ENCODE measurements at regions not wholly inside any gene's neighbourhood (a gene's known extent, or its start where the extent isn't known, plus 50 kb on each side); places are given as distances from the start of the nearest gene placed in this dataset.

DNA sequence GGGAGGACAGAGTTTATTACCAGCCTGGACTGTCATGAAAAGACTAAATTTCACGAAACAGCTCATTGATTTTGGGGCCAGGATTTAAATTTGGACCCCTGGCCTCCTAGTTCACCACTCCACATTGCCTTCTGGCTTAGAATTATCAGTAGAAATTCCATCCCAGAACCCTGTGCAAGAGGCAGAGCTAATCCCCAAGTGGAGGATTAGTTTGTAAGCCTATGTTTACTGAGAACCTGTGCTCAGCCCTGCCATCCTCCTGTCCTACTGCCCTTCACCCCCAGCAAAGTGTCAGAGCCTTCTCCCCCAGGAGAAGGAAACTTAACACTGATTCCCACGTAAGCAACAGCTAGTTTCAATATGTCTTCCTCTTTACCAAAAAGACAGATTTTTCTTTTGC is 99.4 kb downstream of the SST start:
- Histone ChIP-seq H3K27ac (replicated peaks) (no peak overlapping the region), H3K27me3 (ENCODE audit: insufficient read depth, poor library complexity, severe bottlenecking) (no peaks in the 10 kb centered on the region), H3K4me3 (replicated peaks; ENCODE audit: insufficient read depth, low read length) (no peak overlapping the region)
- no peak for DNase-seq (ENCODE audit: low read depth in 1 of 2, low spot score in 1 of 2)
- TF ChIP-seq POLR2AphosphoS5 (IDR thresholded peaks at IDR 0.05; ENCODE audit: low read depth) (no peak), SPI1 (IDR thresholded peaks at IDR 0.05; ENCODE audit: borderline replicate concordance, low read depth) (no peak), GABPA (IDR thresholded peaks at IDR 0.05; ENCODE audit: low read depth) (no peak)
- TF ChIP-seq, protein P1, sequence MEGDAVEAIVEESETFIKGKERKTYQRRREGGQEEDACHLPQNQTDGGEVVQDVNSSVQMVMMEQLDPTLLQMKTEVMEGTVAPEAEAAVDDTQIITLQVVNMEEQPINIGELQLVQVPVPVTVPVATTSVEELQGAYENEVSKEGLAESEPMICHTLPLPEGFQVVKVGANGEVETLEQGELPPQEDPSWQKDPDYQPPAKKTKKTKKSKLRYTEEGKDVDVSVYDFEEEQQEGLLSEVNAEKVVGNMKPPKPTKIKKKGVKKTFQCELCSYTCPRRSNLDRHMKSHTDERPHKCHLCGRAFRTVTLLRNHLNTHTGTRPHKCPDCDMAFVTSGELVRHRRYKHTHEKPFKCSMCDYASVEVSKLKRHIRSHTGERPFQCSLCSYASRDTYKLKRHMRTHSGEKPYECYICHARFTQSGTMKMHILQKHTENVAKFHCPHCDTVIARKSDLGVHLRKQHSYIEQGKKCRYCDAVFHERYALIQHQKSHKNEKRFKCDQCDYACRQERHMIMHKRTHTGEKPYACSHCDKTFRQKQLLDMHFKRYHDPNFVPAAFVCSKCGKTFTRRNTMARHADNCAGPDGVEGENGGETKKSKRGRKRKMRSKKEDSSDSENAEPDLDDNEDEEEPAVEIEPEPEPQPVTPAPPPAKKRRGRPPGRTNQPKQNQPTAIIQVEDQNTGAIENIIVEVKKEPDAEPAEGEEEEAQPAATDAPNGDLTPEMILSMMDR (IDR thresholded peaks at IDR 0.05; ENCODE audit: insufficient read depth, low read length) = no peak
- TF ChIP-seq, protein P2, sequence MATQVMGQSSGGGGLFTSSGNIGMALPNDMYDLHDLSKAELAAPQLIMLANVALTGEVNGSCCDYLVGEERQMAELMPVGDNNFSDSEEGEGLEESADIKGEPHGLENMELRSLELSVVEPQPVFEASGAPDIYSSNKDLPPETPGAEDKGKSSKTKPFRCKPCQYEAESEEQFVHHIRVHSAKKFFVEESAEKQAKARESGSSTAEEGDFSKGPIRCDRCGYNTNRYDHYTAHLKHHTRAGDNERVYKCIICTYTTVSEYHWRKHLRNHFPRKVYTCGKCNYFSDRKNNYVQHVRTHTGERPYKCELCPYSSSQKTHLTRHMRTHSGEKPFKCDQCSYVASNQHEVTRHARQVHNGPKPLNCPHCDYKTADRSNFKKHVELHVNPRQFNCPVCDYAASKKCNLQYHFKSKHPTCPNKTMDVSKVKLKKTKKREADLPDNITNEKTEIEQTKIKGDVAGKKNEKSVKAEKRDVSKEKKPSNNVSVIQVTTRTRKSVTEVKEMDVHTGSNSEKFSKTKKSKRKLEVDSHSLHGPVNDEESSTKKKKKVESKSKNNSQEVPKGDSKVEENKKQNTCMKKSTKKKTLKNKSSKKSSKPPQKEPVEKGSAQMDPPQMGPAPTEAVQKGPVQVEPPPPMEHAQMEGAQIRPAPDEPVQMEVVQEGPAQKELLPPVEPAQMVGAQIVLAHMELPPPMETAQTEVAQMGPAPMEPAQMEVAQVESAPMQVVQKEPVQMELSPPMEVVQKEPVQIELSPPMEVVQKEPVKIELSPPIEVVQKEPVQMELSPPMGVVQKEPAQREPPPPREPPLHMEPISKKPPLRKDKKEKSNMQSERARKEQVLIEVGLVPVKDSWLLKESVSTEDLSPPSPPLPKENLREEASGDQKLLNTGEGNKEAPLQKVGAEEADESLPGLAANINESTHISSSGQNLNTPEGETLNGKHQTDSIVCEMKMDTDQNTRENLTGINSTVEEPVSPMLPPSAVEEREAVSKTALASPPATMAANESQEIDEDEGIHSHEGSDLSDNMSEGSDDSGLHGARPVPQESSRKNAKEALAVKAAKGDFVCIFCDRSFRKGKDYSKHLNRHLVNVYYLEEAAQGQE (IDR thresholded peaks at IDR 0.05; ENCODE audit: insufficient replicate concordance, low read depth) = no peak

DNA sequence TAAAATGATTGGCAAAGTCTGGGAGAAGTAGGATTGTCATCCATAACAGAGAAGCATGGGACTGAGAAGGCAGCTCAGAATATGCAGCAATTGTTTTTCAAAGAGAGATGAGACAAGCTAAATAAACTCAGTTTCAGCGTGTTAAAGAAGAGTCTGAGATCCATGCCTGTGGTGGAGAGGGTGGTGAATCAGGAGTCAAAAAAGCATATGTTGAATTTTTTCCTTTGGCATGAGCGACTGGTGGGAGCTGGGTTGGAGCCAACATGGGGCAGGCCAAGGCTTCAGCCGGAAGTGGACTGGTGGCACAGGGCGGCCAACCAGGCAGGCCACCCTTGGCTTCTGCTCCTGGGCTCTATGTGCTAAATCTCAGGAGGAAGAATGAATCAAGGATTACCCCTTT is 102.0 kb downstream of the SST start:
- no peaks in the 10 kb centered on the region for H3K27me3 ChIP-seq (ENCODE audit: insufficient read depth, poor library complexity, severe bottlenecking)
- no peak for DNase-seq (ENCODE audit: low read depth in 1 of 2, low spot score in 1 of 2)
- H3K27ac ChIP-seq (replicated peaks) = no peak overlapping the region
- H3K4me3 ChIP-seq (replicated peaks; ENCODE audit: insufficient read depth, low read length) = no peak overlapping the region
- TF ChIP-seq, protein P2 (IDR thresholded peaks at IDR 0.05; ENCODE audit: insufficient replicate concordance, low read depth) = no peak
- TF ChIP-seq POLR2AphosphoS5 (IDR thresholded peaks at IDR 0.05; ENCODE audit: low read depth) = no peak
- no peak for TF ChIP-seq SPI1 (IDR thresholded peaks at IDR 0.05; ENCODE audit: borderline replicate concordance, low read depth)

DNA sequence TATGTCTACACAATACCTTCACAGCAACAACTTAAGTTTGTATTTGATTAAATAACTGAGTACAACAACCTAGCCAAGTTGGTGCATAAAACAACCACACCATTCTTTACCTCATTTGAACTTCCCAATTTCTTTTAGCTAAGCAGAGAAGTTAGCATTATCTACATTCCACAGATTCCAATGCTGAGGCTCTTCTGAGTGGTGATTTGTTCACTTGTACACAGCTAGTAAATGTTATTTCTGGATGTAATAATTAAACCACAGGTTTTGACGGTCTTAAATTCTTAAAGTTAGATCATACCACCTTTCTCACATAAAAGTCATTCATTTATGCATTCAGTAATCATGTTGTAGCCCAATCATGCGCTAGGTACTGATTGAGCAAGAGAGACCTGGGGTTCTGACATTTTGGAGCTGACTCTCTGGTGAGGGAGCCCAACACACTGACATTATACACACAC is 102.5 kb downstream of the SST start:
- TF ChIP-seq, protein P1 (IDR thresholded peaks at IDR 0.05; ENCODE audit: insufficient read depth, low read length) = no peak
- TF ChIP-seq POLR2AphosphoS5 (IDR thresholded peaks at IDR 0.05; ENCODE audit: low read depth) (no peak), SPI1 (IDR thresholded peaks at IDR 0.05; ENCODE audit: borderline replicate concordance, low read depth) (no peak), GABPA (IDR thresholded peaks at IDR 0.05; ENCODE audit: low read depth) (no peak)
- TF ChIP-seq, protein P2 (IDR thresholded peaks at IDR 0.05; ENCODE audit: insufficient replicate concordance, low read depth) = no peak
- Histone ChIP-seq H3K27me3 (ENCODE audit: insufficient read depth, poor library complexity, severe bottlenecking) (no peaks in the 10 kb centered on the region), H3K4me3 (replicated peaks; ENCODE audit: insufficient read depth, low read length) (no peak overlapping the region), H3K27ac (replicated peaks) (no peak overlapping the region)
- DNase-seq (ENCODE audit: low read depth in 1 of 2, low spot score in 1 of 2) = no peak

All from HL-60 (cell line).